Testis (tissue), 2 donors: ENCODE measurements at regions not wholly inside any gene's neighbourhood (a gene's known extent, or its start where the extent isn't known, plus 50 kb on each side); places are given as distances from the start of the nearest gene placed in this dataset.

Experiments used
- POLR2A ChIP-seq: fragments of 450-650 bp; IDR thresholded peaks from one replicate; pipeline ENCODE4 v1.6.1; 2017; ENCODE audit warnings: antibody characterized with exemption, mild to moderate bottlenecking, moderate library complexity
- TF ChIP-seq, protein P1 (sequence below), 3 experiments: fragments of 450-650 bp in 2 of 3; fragments of 200-600 bp in 1 of 3; sonication (generic) in 1 of 3; IDR thresholded peaks; one replicate each; pipeline ENCODE4 v1.5.1; 2016 to 2019; ENCODE audit warnings: antibody characterized with exemption in 3 of 3, mild to moderate bottlenecking in 2 of 3, moderate library complexity in 1 of 3

DNA sequence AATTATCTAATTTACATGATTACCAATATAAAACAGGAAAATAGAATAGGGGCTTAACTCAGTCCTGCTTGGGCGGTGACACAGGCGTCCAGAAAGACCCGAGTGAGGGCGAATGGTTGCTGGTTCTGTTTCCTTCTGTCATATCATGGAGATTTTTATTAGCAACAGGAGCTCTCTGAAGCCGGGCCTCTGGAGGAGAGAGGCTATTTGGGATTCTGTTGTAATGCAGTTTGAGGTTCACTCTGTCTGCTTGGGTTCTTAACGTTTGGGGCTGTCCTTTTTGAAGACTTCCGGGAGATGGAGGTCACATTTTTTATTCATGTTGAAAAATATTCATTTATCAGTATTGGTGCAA, 115.7 kb upstream of the ZNF536 start:
- no peak for TF ChIP-seq POLR2A
- TF ChIP-seq, protein P1, sequence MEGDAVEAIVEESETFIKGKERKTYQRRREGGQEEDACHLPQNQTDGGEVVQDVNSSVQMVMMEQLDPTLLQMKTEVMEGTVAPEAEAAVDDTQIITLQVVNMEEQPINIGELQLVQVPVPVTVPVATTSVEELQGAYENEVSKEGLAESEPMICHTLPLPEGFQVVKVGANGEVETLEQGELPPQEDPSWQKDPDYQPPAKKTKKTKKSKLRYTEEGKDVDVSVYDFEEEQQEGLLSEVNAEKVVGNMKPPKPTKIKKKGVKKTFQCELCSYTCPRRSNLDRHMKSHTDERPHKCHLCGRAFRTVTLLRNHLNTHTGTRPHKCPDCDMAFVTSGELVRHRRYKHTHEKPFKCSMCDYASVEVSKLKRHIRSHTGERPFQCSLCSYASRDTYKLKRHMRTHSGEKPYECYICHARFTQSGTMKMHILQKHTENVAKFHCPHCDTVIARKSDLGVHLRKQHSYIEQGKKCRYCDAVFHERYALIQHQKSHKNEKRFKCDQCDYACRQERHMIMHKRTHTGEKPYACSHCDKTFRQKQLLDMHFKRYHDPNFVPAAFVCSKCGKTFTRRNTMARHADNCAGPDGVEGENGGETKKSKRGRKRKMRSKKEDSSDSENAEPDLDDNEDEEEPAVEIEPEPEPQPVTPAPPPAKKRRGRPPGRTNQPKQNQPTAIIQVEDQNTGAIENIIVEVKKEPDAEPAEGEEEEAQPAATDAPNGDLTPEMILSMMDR (IDR thresholded peaks at IDR 0.05): no peak
